D341Med (cell line): ENCODE measurements at regions not wholly inside any gene's neighbourhood (a gene's known extent, or its start where the extent isn't known, plus 50 kb on each side); places are given as distances from the start of the nearest gene placed in this dataset.
"Not testable (repeated sequence)": the region's sequence is repeated elsewhere in the genome, so short reads cannot be mapped to it uniquely, and the experiment has no call there.

ENCODE experiments used
- DNase-seq: peaks from one replicate; pipeline ENCODE4 v3.0.0; 2012; ENCODE audit warnings: low spot score

DNA sequence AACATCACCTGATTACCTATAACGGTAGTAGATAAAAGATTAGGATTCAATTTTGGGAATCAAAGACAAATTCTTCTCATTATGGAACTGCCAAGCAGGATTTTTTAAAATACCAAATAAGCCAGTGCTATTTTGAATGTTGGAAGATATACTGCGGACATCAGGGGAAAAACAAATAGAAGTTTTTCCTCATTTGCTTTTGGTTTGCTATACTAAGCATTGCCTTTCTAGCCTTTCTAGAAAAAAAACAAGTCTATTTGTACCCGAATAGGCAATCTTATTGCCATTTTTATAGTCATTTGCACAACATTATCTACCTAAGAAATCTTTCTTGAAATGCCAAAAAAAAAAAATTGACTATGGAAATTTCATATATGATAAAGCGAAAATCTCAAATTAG lies 379.5 kb downstream of the CDH10 start:
- no peak for DNase-seq

DNA sequence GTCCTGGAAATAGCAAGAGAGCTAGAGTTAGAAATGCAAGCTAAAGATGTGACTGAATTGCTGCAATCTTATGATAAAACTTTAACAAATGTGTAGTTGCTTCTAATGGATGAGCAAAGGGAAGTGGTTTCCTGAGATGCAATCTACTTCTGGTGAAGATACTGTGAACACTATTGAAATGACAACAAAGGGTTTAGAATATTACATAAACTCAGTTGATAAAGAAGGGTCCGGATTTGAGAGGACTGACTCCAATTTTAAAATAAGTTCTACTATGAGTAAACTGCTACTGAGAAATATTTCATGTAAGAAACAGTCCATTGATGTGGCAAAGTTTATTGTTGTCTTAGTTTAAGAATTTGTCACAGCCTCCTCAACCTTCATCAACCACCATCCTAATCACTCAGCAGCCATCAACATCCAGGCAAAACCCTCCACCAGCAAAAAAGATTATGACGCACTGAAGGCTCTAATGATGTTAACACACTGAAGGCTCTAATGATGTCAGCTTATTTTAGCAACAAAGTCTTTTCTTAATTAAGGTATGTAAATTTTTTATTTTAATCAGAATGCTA lies 376.2 kb downstream of the CDH10 start:
- DNase-seq = no peak

DNA sequence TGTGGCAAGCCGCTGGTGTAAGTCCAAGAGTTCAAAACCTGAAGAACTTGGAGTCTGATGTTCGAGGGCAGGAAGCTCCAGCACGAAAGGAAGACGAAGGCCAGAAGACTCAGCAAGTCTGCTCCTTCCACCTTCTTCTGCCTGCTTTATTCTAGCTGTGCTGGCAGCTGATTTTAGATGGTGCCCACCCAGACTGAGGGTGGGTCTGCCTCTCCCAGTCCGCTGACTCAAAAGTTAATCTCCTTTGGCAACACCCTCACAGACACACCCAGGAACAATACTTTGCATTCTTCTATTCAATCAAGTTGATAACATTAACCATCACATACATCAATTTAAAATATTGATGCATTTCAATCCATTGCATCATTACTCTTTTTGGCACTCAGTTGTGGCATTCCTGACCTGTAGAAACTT lies 373.1 kb downstream of the CDH10 start:
- DNase-seq = not testable (repeated sequence)

DNA sequence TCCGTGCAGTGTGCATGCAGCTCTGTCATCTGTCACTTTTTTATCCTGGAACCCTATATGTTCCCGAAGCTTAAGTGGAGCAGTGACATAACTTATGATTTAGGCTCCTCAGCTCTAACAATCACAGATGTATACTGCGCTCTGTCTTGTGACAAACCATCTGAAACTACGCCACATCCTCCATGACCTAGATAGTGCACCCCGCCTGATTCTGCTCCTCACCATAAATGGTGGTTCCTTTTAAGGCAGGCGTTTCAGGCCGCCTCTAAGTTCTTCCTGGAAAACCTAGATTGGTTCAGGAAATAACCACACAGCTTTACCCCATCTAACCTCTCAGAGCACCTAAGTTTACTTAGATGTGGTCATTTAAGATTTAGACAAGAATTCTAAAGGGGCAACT lies 372.0 kb downstream of the CDH10 start:
- DNase-seq = no peak

DNA sequence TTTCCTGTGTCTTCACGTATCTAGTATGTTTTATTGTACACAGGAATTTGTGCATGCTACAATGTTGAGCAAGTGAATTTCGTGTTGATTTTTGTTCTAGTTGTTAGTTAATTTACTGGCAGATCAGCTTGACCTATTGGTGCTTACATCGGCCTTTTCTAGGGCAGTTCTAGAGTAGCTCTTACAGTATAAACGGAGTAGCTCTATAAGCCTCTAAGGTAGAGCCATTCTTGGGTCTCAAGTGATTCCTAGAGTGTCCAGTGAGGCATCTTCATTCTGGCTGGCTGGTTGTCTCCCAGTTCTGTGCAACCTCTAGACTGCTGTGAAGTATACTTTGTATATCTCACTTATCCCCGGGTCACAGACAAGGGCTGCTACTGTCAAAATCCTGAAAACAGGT lies 364.6 kb downstream of the CDH10 start:
- DNase-seq = no peak

DNA sequence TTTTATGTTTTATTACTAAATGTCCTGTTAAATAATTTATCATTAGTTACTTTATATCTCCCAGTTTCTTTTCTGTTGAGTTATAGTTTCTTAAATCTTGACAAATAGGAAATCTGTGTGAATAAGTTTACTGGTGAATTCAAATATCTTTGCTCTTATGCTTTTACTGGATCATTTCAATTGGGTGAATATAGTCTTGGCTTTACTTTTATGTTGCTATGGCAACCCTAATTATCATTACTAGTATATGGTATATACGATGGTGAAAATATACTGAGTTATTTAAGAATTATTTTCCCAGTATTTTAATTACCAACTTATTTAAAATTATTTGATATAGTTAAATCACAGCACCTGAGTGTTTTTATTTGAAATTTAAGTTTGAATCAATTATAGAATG lies 363.0 kb downstream of the CDH10 start:
- DNase-seq = no peak

DNA sequence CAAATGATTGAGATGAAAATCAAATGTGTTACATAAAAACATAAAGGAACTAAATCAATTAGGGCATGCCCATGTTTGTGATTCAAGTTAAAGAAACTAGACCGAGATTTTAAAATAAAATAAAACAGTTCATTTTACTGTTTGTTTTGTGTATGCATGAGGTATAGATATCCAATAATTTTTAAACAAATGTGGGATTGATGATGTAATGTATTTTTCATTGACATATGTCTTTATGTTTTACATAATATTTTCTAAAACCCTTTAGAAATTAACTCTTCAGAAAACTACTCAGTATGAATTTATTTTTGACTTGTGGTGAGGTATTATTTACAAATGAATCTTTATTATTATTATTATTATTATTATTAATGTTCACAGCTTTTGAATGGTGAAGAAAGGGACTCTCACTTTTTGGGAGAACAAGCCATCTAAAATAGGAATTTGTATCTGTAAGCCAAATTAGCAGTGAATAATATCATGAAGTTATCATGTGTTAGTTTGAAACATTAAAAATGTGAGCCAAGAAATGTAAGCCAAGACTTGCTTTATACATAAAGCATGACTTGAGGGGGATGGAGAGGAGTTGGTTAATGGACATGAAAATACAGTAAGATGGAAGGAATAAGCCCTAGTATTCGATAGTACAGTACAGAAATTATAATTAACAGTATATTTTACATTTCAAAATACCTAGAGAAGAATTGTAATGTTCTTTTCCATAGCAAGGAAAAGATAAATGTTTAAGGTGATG lies 355.0 kb downstream of the CDH10 start:
- no peak for DNase-seq

DNA sequence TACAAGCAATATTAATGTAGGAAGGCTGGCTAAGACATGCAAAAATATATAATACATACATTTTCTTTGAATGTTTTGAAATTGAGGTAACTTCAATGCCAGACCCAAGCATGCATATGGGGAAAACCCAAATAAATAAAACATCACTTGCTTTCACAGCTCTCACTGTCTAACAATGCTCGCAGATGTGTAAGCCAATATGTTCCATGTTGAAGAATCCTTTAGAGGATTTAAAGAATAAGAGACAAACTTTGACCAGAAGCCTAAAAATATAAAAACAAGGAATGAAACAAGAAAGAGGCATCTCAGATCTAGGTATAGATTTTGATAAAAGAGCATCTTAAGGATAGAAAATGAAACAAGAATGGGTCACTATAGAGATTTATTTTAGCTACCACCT lies 354.2 kb downstream of the CDH10 start:
- DNase-seq = no peak

DNA sequence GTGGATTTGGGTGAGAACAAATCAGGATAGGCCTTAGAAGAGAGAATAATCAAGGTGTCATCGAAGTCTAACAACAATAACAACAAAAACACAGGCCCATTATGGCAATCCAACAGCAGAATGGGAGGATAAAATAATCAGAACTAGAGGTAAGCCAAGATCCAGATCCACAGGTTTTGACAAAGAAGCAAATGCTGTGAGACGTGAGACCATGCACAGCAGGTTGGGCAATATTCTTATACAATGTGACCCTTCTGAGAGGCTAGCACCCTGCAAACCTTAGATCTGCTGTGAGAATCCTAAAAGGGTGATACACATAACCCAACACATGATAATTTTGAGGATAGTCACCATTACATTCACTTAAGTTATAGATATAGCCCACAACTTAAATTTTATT lies 352.9 kb downstream of the CDH10 start:
- DNase-seq = no peak

DNA sequence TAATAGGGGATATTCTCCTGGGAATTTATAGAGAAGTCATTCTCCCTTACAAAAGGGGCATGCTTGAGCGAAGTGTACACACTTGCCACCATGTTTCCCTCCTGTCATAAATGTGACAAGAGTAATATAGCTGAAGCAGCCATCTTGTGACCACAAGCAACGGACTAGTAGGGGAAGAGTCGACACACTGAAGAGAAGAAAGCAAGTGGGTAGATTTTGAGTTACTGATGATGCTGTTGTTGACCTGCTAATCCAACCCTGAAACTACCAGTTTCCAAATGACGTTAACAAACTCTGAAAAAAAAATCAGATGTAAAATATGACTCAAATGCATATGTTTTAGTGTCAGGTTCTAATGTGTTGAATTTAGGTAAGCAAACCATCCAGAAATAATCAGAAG lies 350.4 kb downstream of the CDH10 start:
- DNase-seq = no peak

DNA sequence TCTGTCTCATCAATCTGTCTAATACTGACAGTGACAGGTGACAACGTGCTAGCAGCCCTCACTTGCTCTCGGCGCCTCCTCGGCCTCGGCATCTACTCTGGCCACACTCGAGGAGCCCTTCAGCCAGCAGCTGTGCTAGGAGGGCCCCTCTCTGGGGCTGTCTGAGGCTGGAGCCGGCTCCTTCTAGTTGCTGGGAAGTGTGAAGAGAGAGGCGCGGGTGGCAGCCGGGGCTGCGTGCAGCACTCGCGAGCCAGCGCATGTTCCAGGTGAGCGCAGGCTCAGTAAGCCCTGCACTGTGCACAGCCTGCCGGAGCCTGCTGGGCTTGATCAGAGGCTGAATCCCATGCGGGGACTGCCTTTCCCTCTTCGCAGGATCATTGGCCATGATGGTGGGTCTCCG lies 330.7 kb downstream of the CDH10 start:
- no peak for DNase-seq

DNA sequence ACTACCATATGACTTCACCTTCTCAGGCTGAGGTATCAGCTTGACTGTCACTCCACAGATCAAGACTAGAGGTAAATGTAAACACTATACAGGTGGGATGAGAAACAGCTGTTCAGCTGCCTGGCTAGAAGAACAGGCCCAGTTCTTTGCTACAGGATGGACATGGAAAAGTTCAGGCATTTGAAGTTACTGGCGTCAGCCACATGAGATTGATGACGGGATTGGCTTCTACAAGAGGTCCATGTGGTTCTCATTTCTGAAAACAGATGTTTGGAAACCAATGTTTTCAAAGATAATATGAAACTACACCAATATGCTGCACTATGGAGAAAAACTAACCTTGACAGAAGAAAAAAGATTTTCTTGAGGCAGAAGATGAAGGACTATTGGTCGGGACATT lies 324.1 kb downstream of the CDH10 start:
- DNase-seq = no peak

DNA sequence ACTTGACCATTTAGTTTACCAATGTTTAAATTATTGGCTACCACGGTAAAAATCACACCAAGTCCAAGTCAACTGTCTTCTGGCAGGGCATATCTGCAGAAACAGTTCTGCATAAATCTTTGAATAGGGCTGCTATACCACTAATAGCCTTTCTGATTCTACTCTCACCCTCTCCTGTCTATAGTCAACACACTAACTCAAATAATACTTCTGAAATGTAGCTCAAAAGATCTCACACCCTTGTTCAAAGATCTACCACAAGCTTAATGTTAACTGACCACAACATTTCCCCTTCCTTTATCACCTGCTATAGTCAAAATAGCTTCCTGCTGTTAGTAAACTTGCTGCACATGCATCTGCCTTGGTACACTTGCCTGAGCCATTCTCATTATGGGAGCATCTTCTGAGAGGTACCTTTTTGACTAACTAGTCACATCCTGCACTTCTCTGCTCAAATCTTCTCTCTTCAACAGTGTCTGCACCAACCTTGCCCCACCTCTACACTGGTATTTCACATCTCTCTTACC lies 319.4 kb downstream of the CDH10 start:
- DNase-seq = no peak

DNA sequence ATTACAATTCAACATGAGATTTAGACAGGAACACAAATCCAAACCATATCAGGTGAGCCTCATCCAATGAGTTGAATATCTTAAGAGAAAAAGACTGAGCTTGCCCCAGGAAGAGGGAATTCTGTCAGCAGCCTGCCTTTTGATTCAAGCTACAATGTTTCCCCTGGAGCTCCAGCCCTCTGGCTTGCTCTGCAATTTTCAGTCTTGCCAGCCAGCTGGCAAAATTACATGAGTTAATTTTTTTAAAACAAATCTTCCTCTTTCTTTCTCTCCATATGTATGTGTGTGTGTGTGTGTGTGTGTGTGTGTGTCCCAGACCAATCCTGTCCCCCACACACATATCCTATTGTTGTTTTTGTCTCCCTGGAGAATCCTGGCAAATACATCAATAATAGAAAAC lies 313.2 kb downstream of the CDH10 start:
- no peak for DNase-seq

DNA sequence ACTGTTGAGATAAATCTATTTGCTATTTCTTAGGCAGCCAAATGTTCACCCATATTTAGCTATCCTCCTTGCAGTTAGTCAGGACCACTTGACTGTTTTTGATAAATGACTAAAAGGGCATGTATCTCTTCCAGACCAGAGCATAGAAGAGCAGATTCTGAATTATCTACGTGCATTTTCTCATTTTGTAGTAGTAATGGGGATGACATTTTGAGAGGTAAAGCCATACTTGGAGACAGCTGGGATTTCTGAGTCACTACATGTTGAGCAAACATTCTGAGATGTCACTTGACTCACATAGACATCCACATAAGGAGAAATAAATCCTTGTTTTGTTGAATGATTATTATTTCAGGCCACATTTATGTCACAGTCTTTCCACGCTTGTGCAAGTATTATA lies 297.6 kb downstream of the CDH10 start:
- DNase-seq = no peak

DNA sequence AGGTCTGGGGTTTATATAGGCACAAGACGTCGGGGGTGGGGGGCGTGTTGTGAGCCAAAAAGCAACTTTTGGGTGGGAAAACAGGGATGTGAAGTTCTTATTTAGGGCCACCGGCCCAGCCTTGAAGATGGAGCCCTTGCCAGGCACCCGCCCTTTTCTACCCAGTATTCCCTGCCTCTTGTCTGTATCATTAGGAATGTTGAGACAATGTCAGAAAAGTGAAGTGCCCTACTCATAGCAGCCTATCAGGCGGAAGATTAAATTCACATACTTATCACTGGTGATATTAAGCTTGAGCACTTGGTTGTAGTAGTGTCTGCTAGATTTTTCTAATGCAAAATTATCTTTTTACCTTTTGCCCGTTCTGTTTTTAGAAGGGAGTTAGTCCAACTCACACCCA lies 293.5 kb downstream of the CDH10 start:
- no peak for DNase-seq

DNA sequence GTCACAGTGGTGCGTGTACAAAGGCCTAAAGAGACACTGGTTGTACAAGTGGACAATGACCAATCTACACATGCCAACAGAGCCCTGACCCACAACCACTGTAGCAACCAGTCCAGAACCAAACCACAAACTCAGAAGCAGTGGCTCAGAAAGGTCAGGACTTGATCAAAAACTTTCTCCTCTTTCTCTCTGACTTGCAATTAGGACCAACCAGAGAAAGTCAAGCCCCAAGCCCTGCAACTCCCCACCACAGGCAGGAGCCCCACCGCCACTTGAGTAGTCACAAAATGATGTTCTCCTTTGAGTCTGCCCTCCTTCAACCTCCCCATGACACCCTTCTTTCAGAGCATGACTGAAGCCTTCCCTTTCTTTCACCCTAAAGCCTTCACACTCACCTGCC lies 291.8 kb downstream of the CDH10 start:
- no peak for DNase-seq

DNA sequence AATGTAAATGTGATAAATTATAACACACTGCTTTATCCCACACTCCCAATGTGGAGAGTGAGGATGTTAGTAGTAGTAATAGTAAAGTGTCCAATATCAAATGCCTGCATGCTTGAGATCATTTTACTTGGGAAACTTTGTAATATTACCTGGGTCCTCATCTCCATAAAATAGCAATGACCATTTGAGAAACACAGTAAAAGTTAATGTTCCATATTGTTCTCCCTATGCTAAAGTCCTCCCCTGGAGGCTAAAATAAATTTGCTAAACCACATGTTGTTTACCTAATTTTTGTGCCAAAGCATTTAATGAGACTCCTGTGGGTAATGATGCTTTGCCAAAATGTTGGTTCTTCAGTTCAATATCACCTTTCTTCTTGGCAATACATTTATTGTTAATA lies 291.2 kb downstream of the CDH10 start:
- no peak for DNase-seq

DNA sequence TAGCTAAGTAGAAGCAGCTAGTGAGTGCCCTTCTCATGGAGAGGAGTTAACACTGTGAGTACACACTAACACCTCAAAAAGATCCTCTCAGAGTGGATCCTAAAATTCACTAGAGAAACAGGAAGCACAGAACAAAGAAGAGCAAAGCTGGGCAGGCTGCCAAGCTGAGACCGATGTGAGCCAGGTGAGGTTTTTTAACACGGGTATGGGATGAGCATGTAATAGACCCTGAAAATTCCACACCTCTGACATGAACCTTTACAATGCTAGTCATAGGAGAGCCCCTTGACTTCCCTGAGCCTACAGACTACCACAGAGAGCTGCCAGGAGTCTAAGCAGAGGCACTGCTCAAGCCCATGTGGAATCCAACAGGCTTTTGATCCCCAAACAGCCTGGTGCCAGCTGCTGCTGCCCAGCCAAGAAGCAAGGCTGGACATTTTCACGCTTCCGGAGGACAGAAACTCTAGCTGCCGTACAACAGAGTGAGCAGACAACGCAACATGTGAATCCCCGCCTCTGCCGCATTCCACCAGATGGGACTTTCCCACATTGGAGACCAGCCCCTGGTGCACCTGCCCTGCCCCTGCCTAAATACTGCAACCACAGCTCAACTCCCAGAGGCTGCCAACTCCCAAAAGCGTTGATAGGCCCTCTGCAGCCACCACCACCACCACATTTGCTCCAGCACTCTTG lies 280.8 kb downstream of the CDH10 start:
- no peak for DNase-seq

DNA sequence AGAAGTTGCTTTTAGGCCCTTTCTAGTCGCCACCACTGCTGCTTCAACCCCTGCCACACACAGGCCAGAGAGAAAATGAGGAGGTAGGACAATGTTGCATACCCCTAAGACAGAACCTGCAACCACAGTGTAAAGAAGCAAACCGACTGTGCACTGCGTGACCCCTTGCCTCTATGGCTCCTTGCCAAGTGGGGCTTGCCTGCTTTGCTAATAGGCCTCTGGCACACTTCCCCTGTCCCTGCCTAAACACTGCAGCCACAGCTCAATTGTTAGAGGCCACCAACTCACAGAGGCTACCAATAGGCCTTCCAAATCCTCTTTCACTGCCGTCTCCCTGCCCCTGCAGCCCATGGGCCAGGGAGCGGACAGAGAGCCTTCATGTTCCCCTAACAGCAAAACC lies 280.1 kb downstream of the CDH10 start:
- no peak for DNase-seq

DNA sequence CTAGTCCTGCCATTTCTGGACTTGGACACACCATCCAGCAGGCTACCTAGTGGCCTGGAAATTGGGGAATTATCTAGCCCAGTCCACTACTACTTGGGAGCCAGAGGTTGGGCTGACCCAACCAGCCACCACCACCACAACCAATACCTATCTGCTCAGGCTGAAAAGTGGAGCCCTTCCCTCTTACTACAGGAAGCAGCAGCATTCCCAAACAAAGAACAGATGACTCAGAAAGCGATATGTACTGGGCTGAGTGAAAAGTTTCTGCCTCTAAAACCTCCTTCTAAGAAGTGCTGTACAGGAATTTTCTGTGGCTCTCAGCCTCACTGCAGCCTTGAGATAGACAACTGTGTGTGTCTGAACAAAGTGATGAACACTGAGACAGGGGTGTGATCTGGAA lies 279.4 kb downstream of the CDH10 start:
- no peak for DNase-seq

DNA sequence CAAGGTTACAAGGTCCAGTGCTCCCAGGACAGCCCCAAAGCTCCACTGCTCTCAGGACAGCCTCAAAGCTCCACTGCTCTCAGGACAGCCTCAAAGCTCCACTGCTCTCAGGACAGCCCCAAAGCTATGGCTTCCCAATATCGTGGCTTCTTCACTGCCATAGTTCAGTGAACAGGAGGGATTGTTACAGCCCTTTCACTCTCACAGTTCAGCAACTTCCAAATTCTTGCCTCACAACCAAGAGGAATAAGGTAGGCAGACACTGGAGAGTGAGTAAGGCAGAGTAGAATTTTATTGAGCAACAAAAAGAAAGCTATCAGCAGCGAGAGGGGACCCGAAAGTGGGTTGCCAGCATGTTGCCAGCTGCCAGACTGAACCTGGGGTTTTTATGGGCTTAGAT lies 277.6 kb downstream of the CDH10 start:
- DNase-seq = no peak

DNA sequence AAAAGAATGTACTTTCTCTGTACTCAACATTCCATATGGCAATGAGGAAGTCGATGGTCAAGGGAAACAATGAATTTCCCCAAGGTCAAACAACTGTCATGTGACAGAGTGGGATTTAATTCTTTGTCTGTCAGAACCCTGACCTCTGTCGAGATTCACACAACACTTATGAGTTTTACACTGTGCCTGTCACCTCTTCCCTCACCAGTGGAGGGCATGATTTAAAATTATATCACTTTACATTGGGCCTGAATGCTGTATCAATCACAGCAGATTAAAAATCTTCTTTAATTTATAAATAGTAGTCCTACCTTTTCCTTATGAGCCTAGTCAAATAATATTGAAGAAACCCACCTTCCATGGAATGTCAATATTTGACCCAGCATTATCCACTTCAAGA lies 276.7 kb downstream of the CDH10 start:
- no peak for DNase-seq
